Smooth muscle cell (in vitro differentiated cells): ENCODE measurements at regions not wholly inside any gene's neighbourhood (a gene's known extent, or its start where the extent isn't known, plus 50 kb on each side); places are given as distances from the start of the nearest gene placed in this dataset.

Source experiments
- DNase-seq: peaks from one replicate; lab custom pipeline; 2025; ENCODE audit not compliant: unreplicated experiment; lab: John Stamatoyannopoulos, UW
- H2AFZ ChIP-seq: fragments of 200-600 bp; sonication (generic); 2 replicates; pipeline ENCODE4 v1.6.0; 2016; ENCODE audit warnings: antibody characterized with exemption, low read depth, mild to moderate bottlenecking
- H3F3A ChIP-seq: fragments of 200-600 bp; sonication (generic); 2 replicates; pipeline ENCODE4 v1.6.0; 2017; ENCODE audit warnings: antibody characterized with exemption, low read depth
- H3K27ac ChIP-seq: fragments of 200-600 bp; sonication (generic); 2 replicates; pipeline ENCODE4 v1.5.1; 2016; ENCODE audit warnings: low read depth, mild to moderate bottlenecking
- H3K27me3 ChIP-seq: fragments of 200-600 bp; sonication (generic); 2 replicates; pipeline ENCODE4 v1.6.1; 2016; ENCODE audit warnings: low read depth, mild to moderate bottlenecking
- H3K36me3 ChIP-seq: fragments of 200-600 bp; sonication (generic); 2 replicates; pipeline ENCODE4 v1.5.1; 2016; ENCODE audit warnings: low read depth
- H3K4me1 ChIP-seq: fragments of 200-600 bp; sonication (generic); 2 replicates; pipeline ENCODE4 v1.5.1; 2016; ENCODE audit warnings: low read depth
- H3K4me2 ChIP-seq: fragments of 200-600 bp; sonication (generic); 2 replicates; pipeline ENCODE4 v1.6.0; 2016; ENCODE audit warnings: mild to moderate bottlenecking
- H3K4me3 ChIP-seq: fragments of 200-600 bp; sonication (generic); 2 replicates; pipeline ENCODE4 v1.5.1; 2016; ENCODE audit warnings: mild to moderate bottlenecking
- H3K79me2 ChIP-seq: fragments of 200-600 bp; sonication (generic); 2 replicates; pipeline ENCODE4 v1.6.0; 2016; ENCODE audit warnings: low read depth, mild to moderate bottlenecking
- H3K9ac ChIP-seq: fragments of 200-600 bp; sonication (generic); 2 replicates; pipeline ENCODE4 v1.6.0; 2016; ENCODE audit warnings: low read depth
- H3K9me3 ChIP-seq: fragments of 200-600 bp; sonication (generic); replicated peaks from 2 replicates; pipeline ENCODE4 v1.5.1; 2016; ENCODE audit warnings: low read depth
- H4K20me1 ChIP-seq: fragments of 200-600 bp; sonication (generic); 2 replicates; pipeline ENCODE4 v1.6.0; 2016; ENCODE audit warnings: low read depth
- WGBS: methylation state at CpG from one replicate; pipeline ENCODE4 v1.1.7; 2016; ENCODE audit warnings: low lambda C conversion rate; 5-methylcytosine and 5-hydroxymethylcytosine counted together
- TF ChIP-seq, protein P1 (sequence below): fragments of 200-600 bp; sonication (generic); IDR thresholded peaks from 2 replicates; pipeline ENCODE4 v1.5.1; 2017; ENCODE audit warnings: borderline replicate concordance, mild to moderate bottlenecking, antibody characterized with exemption; ENCODE audit not compliant: insufficient read depth, poor library complexity, severe bottlenecking

DNA sequence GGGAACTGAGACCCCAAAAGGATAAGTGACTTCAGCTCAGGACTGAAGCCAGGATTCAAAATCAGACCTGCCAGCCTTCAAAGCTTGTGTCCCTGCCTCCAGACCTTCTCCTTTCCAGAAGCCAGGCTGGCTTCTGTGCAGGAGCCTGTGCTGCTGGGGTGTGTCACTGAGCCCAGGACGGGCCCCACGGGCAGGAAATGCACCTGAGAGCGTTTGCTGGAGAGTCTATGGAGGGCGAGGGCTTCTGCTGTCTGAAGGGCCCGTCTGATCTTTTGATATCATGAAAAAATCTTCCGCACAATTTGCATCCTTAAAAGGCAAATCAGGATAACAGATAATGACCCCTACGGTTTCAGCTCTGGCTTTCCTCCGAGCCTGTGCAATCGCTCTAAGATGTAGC is 125.4 kb downstream of the FAM43A start:
- H3K27ac ChIP-seq: no peak overlapping the region
- TF ChIP-seq, protein P1, sequence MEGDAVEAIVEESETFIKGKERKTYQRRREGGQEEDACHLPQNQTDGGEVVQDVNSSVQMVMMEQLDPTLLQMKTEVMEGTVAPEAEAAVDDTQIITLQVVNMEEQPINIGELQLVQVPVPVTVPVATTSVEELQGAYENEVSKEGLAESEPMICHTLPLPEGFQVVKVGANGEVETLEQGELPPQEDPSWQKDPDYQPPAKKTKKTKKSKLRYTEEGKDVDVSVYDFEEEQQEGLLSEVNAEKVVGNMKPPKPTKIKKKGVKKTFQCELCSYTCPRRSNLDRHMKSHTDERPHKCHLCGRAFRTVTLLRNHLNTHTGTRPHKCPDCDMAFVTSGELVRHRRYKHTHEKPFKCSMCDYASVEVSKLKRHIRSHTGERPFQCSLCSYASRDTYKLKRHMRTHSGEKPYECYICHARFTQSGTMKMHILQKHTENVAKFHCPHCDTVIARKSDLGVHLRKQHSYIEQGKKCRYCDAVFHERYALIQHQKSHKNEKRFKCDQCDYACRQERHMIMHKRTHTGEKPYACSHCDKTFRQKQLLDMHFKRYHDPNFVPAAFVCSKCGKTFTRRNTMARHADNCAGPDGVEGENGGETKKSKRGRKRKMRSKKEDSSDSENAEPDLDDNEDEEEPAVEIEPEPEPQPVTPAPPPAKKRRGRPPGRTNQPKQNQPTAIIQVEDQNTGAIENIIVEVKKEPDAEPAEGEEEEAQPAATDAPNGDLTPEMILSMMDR: no peak
- H3K4me2 ChIP-seq: no peak overlapping the region
- H3K79me2 ChIP-seq: no peaks in the 10 kb centered on the region
- no peaks in the 10 kb centered on the region for H3F3A ChIP-seq
- no peak overlapping the region for H2AFZ ChIP-seq
- DNase-seq: no peak
- H4K20me1 ChIP-seq: no peaks in the 10 kb centered on the region
- H3K36me3 ChIP-seq: no peaks in the 10 kb centered on the region
- H3K4me1 ChIP-seq: peaks cover 2% of the 10 kb centered on the region
- H3K9me3 ChIP-seq: no peaks in the 10 kb centered on the region
- no peak overlapping the region for H3K4me3 ChIP-seq
- no peaks in the 10 kb centered on the region for H3K27me3 ChIP-seq
- 73% methylated on average over 9 of the region's 9 CpGs for WGBS
- no peak overlapping the region for H3K9ac ChIP-seq

DNA sequence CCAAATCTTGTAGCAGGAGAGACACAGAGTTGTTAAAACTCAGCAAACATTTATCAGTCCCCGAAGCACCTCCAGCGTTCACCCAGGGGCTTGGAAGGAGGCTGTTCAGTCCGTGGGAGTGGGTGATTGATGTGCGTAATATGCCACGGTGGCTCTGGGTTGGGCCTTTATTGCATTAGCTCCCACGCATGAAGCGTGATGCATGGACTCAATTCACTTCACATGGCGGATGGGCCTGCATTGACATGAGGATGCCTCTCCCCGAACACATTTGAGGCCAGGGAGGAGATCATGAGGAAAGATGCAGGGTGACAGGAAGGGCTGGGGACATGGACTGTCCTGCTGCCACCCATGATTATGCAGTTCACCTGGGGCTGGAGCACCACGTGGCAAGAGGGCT is 126.5 kb downstream of the FAM43A start:
- TF ChIP-seq, protein P1: no peak
- Histone ChIP-seq H2AFZ (no peak overlapping the region), H4K20me1 (no peaks in the 10 kb centered on the region), H3K9me3 (no peaks in the 10 kb centered on the region), H3K9ac (no peak overlapping the region), H3K27ac (no peak overlapping the region), H3K27me3 (no peaks in the 10 kb centered on the region), H3K4me3 (no peak overlapping the region), H3K4me2 (no peak overlapping the region), H3K4me1 (no peaks in the 10 kb centered on the region), H3F3A (no peaks in the 10 kb centered on the region), H3K79me2 (no peaks in the 10 kb centered on the region), H3K36me3 (no peaks in the 10 kb centered on the region)
- 93% methylated on average over 10 of the region's 10 CpGs for WGBS
- no peak for DNase-seq

DNA sequence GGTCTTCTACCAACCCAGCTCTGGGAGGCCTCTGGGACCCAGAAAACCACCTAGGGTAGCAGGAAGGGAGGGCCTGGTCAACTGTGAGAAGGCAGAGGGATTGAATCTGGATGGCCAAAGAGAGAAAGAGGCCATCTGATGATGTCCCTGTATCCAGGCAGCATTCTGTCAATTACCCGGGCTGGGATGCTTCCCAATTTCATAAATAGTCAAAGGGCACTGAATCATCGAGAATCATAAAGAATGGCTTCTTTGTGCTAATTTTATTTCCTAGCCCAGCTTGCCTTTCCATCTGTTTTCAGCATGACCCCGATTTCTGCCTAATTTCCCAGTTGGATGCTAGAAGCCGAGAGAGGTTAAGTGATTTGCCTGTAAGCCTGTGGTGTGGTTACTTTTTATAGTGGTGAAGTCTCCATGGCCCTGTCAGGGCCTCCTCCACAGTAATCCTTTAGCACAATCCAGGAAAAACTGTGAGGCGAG is 129.2 kb downstream of the FAM43A start:
- H2AFZ ChIP-seq: no peak overlapping the region
- H4K20me1 ChIP-seq: no peaks in the 10 kb centered on the region
- H3K4me2 ChIP-seq: peak overlapping the region; percentile 37
- H3K27me3 ChIP-seq: no peaks in the 10 kb centered on the region
- no peak overlapping the region for H3K9ac ChIP-seq
- TF ChIP-seq, protein P1: no peak
- no peak for DNase-seq
- no peaks in the 10 kb centered on the region for H3K4me1 ChIP-seq
- H3F3A ChIP-seq: peaks cover 3% of the 10 kb centered on the region
- 48% methylated on average over 5 of the region's 5 CpGs for WGBS
- H3K27ac ChIP-seq: no peak overlapping the region
- H3K4me3 ChIP-seq: no peak overlapping the region
- H3K36me3 ChIP-seq: no peaks in the 10 kb centered on the region
- no peaks in the 10 kb centered on the region for H3K9me3 ChIP-seq
- no peaks in the 10 kb centered on the region for H3K79me2 ChIP-seq
